ENCODE measurements at regions not wholly inside any gene's neighbourhood (a gene's known extent, or its start where the extent isn't known, plus 50 kb on each side); places are given as distances from the start of the nearest gene placed in this dataset.
"Not testable (repeated sequence)": the region's sequence is repeated elsewhere in the genome, so short reads cannot be mapped to it uniquely, and the experiment has no call there.

DNA sequence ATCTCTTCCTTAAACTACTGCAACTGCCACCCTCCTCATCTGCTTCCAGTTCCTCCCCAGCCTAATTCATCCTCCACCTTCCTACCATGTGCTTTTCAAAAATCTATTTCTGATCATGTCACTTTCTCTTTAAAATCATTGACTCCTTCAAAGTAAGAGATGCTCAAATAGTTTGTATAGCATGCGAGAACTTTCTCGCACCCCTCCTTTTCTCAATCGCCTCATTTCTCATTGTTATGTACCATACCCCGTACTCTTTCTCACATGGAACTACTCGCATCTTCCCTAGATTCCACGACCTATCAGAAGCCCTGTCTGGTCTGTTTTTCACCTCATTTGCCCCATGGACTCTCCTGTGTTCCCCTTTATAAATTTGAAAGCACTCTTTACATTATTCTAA is 238.2 kb downstream of the NRIP1 start:
- no peak for DNase-seq (ENCODE audit: low read depth, low spot score)

DNA sequence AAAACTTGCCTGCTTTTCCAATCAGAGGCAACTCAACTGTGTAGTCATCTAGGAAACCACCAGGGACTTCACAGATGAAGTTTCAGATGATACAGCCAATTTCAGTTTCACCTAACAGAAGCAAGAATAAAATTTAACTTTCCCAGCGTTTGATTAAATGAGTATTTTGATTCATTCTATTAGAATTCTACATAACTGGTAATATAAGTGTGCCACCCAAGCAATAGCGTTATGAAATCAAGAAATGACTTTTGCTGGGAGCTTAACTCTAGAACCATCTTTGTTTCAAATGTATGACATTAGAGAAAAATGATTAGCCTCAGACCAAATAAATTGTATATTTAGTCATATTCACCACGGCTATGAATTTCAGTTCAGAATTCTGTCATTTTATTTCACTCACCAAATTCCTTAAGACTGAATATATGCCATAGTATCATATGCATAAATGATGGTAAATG is 239.3 kb downstream of the NRIP1 start:
- DNase-seq (ENCODE audit: low read depth, low spot score) = no peak

DNA sequence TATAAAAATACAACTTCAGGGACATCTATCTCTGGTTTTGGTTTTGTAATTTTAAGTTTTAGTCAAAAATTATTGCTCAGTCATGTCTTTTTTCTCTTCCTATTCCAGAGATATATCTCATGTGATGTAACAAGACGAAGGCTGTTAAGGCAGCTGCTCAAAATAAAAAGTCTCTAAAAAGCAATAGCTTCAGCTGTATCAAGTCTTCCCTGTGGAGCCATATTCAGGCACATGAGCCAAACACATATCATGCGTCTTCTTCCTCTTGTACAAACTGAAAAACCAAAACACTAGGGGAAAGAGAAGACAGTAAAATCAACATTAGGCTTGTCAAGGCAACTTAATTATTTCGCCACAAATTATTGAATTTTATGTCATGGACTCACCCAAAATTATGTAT is 240.7 kb downstream of the NRIP1 start:
- no peak for DNase-seq (ENCODE audit: low read depth, low spot score)

DNA sequence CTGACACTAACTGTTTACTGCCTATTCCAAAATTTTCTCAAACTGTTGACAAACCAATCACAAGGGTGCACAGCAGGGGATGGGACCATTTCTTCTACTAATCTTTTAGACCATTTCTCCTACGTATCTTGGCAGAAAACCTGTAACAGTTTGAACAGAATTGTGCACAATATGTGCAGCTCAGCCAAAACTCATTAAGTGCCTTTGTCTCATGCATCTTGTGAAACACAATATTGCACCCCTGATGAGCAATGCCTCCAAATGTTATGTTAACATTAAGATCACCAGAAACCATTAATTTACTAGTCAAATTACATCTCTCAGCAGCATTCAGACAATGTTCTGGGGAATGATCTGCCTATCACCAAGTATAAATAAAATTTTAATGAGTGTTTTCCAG is 247.5 kb downstream of the NRIP1 start:
- DNase-seq (ENCODE audit: low read depth, low spot score) = no peak

DNA sequence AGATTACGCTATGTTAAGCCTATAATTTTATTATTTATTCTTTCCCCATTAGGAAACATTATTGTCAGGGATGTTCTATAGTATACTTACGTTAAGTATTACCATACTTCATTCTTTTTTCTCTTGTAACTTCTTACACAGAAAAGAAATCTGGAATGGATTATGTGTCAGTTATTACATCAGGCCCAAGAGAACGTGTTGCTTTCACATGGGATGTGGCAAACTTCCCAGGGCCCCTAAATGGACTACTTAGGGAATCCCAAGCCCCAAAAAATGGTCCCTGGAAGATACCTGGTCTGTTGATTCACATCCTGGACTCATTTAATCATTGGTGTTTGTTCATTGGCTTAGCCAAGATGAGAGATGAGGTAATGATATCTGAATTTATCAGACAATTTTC is 249.8 kb downstream of the NRIP1 start:
- DNase-seq (ENCODE audit: low read depth, low spot score) = no peak

DNA sequence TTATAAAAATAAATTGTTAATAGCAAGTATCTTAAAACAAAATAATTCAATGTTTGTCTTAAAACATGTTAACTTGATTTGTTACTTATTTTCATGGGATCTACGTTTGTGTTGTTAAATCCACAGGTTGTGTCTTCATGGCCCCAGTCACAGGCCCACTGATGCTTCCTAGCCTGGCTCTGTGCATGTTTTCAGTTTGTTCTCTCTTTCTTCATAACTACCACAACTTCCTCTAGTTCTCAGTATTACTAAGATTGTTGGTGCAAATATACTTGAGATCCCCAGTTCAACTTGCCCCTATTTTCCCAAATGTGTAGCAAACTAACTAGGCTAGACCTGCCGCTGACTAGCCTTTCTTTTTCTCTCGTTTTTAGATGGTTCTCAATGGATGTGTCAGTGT is 250.5 kb downstream of the NRIP1 start:
- DNase-seq (ENCODE audit: low read depth, low spot score) = no peak

DNA sequence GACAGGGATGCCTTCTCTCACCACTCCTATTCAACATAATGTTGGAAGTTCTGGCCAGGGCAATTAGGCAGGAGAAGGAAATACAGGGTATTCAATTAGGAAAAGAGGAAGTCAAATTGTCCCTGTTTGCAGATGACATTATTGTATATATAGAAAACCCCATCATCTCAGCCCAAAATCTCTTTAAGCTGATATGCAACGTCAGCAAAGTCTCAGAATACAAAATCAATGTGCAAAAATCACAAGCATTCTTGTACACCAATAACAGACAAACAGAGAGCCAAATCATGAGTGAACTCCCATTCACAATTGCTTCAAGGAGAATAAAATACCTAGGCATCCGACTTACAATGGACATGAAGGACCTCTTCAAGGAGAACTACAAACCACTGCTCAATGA is 258.1 kb upstream of the SAMSN1 start:
- not testable (repeated sequence) for DNase-seq (ENCODE audit: low read depth, low spot score)

DNA sequence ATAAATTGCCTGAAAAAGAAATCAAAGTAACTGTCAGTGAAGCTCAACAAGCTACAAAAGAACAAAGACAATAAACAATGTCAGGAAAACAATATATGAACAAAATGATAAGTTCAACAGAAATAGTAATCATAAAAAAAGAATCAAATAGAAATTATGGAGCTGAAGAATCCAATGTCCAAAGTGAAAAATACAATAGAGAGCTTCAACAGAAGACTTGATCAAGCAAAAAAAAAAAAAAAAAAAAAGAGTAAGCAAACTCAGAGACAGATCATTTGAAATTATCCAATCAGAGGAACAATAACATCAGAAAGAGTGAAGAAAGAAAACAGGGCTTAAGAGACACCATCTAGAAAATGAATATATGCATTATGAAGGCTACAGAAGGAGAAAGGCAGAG is 251.4 kb upstream of the SAMSN1 start:
- no peak for DNase-seq (ENCODE audit: low read depth, low spot score)

DNA sequence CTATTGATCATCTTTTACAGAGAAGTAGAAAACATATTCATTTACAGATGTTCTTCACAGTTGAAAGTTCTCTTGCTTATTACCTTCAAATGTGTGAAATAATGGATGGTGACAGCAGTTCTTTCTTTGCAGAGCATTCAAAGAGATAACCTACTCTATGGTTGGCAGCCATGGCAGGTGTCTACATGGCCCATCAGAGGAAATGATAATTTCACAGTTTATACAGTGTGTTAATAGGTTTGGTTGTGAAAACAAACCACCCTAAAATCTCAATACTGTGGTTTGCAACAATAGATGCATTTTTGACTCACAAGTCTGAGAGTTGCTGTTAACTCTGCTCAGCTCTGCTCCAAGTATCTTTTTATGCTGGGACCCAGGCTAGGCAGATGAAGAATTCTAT is 241.2 kb upstream of the SAMSN1 start:
- no peak for DNase-seq (ENCODE audit: low read depth, low spot score)

DNA sequence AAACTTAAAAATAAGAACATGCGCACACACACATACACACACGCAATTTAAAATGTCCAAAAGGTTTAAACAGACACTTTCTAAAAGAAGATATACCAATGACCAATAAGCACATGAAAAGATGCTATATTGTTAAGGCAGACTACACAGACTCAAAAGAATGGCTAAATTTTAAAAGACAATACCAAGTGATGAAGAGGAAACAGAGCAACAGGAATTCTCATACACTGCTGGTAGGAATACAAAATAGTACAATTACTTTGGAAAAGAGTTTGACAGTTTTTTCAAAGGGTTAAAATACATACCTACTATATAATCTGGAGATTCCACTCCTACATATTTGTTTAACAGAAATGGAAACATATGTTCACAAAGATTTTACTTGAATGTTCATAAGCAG is 239.6 kb upstream of the SAMSN1 start:
- no peak for DNase-seq (ENCODE audit: low read depth, low spot score)

DNA sequence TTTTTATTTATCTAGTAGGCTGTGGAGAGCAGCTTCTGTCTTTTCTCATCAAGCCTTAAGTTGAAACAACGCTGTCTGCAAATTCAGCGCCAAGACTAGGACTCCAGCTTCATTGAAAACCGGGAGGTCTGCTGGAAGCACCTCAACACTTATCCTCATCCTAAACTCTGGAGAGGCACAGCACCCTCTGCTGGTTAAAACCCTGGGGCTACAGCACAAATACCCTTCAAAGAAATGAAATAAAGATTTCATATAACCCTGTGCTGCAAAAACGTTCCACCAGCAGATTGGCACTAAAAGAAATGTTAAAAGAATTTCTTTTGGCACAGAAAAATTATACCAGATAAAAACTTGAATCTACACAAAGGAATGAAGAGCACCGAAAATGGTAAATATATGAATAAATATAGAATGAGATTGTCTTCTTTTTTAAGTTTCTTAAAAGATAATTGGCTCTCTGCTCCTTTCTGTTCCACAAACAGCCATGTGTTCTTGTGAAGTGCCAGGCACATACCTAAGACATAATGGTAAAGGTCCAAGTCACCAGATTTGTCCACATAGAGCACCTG is 227.7 kb upstream of the SAMSN1 start:
- DNase-seq (ENCODE audit: low read depth, low spot score) = peak; percentile 54

DNA sequence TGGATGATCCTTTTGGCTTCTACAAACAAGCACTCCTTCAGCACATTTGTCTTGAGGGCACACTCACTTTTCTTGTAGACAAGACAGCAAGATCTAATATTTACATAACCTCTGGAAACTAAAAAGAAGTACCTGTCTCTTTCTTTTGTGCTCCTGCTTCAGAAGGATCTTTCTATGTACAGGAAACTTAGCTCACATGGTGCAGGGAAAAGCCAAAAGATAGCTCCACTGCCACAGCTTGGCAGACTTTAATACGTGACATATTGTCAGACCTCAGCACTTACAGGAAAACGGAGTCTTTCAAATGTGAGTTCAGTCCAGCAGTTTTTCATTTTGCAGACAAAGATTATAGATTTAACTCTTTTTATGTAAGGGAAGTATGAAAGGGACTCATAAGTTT is 225.5 kb upstream of the SAMSN1 start:
- DNase-seq (ENCODE audit: low read depth, low spot score) = no peak

DNA sequence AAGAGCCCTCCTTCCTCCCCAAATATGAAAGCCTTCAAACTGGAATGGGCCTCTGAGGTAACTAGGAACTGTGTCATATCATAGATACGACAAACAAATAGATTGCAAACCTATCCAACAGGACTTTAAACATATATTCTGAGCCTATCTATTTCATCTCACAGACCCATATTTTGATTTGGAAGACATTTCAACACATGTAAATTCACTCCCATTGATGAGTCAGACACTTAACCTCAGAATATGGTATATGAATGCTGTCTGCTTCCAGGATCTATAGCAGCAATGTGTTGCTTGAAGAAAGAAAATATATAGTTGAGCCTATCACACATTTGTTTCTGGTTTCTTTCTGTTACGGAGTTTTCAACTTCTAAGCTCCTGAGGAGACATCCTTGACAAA is 221.9 kb upstream of the SAMSN1 start:
- DNase-seq (ENCODE audit: low read depth, low spot score) = no peak

DNA sequence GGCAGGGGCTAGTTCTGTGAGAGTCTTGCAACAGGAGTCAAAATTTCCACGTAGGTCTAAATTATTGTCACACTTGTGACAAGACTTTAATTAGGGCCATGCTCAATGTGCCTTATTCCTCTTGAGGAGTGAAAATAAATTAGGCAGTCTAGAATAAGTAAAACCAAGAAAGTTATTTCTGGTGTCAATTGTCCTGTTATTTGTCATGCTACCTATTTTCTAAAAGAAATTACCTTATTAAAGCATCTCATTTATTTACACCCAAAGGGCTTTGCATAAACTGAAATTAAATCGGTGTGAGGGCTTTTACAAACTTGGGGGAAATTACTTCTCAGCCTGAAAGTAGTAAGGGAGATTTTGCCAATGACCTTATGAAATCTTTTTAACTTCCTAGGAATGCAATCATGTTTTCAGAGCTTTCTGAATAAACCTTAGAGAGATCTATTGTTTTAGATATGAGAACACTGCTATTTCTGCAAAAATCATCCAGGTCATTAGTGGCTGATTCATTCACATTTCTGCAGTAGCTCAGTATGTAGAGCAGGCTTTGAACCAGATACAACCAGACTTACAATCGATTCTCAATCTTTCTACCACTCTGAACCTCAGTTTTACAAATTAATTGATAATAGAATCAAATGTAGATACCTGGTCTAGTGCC is 221.2 kb upstream of the SAMSN1 start:
- DNase-seq (ENCODE audit: low read depth, low spot score) = no peak

DNA sequence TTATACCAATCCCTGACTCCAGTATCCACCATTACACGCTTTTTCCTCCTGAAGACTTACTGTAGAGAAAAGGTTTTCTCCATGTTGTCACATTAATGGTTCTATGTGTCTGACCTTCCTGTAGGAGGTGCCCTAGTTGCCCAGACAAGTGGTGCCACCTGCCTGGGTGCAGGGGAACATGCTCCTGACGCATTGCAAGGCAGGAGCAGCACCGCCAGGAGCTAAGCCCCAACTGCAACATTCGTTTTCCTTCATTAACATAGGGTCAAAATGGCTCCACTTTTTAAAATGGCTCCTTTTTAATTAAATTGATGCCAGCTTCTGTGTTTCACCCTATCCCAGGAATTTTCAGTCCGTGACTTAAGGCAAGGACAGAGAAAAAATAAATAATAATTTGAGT is 220.1 kb upstream of the SAMSN1 start:
- DNase-seq (ENCODE audit: low read depth, low spot score) = no peak

DNA sequence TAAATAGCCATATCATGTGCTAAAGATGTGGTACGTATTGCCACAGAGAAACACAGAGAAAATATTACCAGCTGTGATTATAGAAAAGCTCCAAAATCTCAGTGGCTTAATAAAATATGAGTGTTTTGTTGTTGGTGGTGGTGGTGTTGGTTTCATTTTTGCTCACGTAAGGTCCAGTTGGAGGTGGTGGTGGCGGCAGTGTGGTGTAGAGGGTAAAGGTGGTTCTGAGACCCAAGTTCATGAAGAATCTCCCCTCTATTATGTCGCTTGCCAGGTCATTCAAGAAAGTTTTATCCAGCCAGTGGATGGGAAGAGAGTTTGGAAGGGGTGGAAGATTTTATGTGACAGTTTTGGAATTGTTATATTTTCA is 217.6 kb upstream of the SAMSN1 start:
- DNase-seq (ENCODE audit: low read depth, low spot score) = no peak

DNA sequence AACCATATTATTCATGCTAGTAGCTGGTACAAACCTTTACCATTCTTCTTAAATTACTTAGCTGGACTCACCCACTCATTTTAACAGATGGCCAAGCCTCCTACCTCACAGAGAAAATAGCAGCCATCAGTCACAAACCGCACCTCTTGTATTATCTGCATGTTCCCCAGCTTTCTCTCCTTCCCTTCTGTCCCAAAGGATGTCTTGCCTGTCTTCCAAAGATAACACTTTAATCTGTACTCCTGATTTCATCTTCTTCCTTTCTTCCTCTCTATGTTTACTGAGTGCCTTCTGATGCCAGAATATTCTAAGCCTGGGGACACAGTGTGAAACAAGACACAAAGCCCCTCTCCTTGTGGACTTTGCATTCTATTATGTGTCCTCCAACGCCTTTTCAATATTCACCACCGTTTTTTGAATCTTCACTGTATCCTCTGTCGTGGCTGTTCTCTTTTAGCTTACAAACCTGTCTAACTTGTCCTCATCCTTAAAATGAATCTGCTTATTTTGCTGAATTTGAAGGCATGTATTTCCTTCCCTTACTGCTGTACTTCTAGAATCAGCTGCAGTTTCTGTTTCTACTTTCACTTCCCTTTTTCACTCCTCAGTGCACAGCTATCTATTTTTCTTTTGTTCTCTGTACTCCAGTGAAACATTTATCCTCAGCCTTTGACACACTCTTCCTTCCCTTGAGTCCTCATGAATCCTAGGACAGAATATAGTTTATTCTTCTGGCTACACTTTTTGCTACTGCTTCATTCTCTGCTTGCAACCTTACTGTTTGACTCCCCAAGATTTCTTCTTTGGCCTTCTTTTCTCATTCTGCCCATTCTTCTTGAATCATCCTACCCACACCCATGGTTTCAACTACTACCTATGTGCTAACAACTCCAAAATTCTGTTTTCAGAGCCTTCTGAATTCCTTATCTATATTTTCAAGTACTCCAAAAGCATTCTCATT is 216.9 kb upstream of the SAMSN1 start:
- no peak for DNase-seq (ENCODE audit: low read depth, low spot score)

DNA sequence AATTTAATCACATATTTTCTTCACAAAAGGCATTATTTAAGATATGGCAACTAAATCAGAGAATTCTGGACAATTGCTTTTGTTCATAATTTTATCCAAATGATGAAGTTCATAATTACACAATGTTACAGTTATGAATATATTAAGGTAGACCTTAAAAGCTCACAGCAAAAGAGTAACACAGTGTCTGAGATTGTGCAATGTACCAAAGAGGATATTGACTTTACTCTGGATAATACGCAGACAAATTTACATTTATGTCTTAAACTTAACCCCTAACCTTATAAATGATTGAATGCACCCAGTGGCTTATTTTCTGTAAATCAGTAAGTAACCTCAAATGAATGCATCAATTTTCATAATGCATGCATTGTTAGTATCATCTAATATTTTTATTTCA is 216.2 kb upstream of the SAMSN1 start:
- no peak for DNase-seq (ENCODE audit: low read depth, low spot score)

DNA sequence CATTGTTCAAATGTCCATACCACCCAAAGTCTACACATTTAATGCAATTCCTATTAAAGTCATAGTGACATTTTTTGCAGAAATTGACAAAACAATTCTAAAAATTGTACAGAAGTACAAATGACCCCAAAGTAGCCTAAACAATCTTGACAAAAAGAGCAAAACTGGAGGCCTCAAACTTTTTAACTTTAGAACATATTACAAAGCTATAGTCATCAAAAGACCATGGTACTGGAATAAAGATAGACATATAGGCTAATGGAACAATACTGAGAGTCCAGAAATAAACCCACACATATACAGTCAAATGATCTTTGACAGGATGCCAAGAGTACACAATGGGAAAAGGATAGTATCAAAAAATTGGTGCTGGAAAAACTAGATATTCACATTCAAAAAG is 213.2 kb upstream of the SAMSN1 start:
- no peak for DNase-seq (ENCODE audit: low read depth, low spot score)

DNA sequence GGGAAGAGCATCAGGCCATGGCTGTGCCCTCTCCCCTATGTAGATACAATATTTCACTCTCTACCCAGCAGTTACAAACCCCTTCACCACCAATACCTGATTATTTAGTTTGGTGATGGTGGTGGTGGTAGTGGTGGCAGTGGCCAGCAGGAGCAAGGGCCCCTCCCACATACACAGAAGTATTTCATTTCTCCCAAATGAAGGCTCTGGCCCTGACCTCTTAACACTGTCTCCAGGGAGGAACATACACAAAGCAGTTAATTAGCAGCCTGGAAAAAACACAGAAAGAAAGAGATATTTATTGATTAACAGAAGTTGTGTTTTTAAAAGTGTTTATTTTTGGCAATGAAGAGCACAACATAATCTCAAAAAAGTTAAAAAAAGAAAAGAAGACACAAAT is 212.7 kb upstream of the SAMSN1 start:
- no peak for DNase-seq (ENCODE audit: low read depth, low spot score)

DNA sequence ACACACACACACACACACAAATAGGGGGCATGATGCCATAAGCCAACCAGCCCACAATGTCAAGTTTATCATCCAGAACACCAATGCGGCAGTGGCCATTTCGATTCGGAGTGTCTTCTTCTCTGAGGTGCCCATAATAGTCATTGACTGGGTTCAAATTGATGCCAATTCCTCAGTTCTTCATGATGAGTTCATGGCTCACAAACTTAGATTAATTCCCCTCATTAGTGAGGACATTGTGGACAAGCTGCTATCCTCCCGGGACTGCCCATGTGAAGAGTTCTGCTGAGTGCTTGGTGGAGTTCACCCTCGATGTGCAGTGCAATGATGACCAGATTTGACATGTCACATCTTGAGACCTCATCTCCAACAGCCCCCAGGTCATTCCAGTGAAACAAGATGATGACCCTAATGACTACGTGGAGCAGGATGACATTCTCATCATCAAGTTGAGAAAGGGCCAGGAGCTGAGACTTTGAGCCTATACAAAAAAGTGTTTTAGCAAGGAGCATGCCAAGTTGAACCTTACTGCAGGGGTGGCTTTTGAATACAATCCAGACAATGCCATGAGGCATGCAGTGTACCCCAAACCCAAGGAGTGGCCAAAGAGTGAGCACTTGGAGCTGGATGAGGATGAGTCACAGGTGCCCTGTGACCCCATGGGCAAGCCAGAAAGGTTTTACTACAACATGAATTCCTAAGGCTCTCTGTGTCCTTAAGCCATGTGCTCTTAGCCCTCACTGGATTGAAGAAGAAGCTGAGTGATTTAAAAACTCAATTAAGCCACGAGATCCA is 211.6 kb upstream of the SAMSN1 start:
- DNase-seq (ENCODE audit: low read depth, low spot score) = no peak

DNA sequence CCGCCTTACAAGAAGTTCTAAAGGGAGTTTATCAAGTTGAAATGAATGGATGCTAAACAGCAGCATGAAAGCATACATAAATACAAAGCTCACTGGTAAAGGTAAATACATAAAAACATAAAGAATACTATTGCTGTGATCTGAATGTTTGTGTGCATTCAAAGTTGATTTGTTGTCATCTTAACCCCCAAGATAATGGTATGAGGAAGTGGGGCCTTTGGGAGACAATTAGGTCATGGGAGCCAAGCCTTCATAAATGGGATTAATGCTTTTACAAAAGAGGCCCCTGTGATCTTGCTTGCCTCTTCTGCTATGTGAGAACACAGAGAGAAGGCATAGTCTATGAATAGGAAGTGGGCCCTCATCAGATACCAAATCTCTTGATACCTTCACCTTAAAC is 209.0 kb upstream of the SAMSN1 start:
- no peak for DNase-seq (ENCODE audit: low read depth, low spot score)

All from ELF-1 (cell line).